Endothelial cell (in vitro differentiated cells): ENCODE measurements at regions not wholly inside any gene's neighbourhood (a gene's known extent, or its start where the extent isn't known, plus 50 kb on each side); places are given as distances from the start of the nearest gene placed in this dataset.

Source experiments
- DNase-seq: peaks from one replicate; pipeline ENCODE4 v3.0.0; 2021; ENCODE audit warnings: low spot score
- H3K27ac Mint-ChIP-seq: one replicate; pipeline ENCODE4 v1.8.0; 2021; ENCODE audit warnings: mixed read lengths, inconsistent platforms; ENCODE audit not compliant: unreplicated experiment
- H3K27me3 Mint-ChIP-seq: one replicate; pipeline ENCODE4 v1.8.0; 2021; ENCODE audit warnings: mild to moderate bottlenecking, moderate library complexity, mixed read lengths, inconsistent platforms; ENCODE audit not compliant: unreplicated experiment
- H3K36me3 Mint-ChIP-seq: one replicate; pipeline ENCODE4 v1.8.0; 2021; ENCODE audit warnings: mild to moderate bottlenecking, low read depth, mixed read lengths, inconsistent platforms; ENCODE audit not compliant: unreplicated experiment
- H3K4me1 Mint-ChIP-seq: one replicate; pipeline ENCODE4 v1.8.0; 2021; ENCODE audit warnings: mild to moderate bottlenecking, mixed read lengths, inconsistent platforms; ENCODE audit not compliant: unreplicated experiment
- H3K4me3 Mint-ChIP-seq: one replicate; pipeline ENCODE4 v1.8.0; 2021; ENCODE audit warnings: mild to moderate bottlenecking, mixed read lengths, inconsistent platforms; ENCODE audit not compliant: unreplicated experiment
- H3K9me3 Mint-ChIP-seq: one replicate; pipeline ENCODE4 v1.8.0; 2021; ENCODE audit warnings: mixed read lengths, inconsistent platforms; ENCODE audit not compliant: unreplicated experiment
- CTCF ChIP-seq: fragments of 200-600 bp; sonication (generic); IDR thresholded peaks from one replicate; pipeline ENCODE4 v1.5.0; 2021; ENCODE audit warnings: antibody characterized with exemption; ENCODE audit not compliant: unreplicated experiment

- Mint-ChIP-seq H3K27ac (no peak overlapping the region), H3K4me1 (no peaks in the 10 kb centered on the region), H3K36me3 (no peaks in the 10 kb centered on the region), H3K27me3 (no peaks in the 10 kb centered on the region), H3K9me3 (no peaks in the 10 kb centered on the region), H3K4me3 (no peak overlapping the region)
- no peak for TF ChIP-seq CTCF
- DNase-seq, result no peak
These were observed 378.2 kb upstream of the KAZN start for GRCh38 chr1:14220324-14220723.

GRCh38 chr1:14220811-14221210, 377.7 kb upstream of the KAZN start:
- H3K4me3 Mint-ChIP-seq, result no peak overlapping the region

GRCh38 chr1:14222086-14222485, 376.4 kb upstream of the KAZN start:
- Mint-ChIP-seq H3K4me1 (no peaks in the 10 kb centered on the region), H3K27ac (no peak overlapping the region), H3K36me3 (no peaks in the 10 kb centered on the region), H3K4me3 (no peak overlapping the region), H3K27me3 (no peaks in the 10 kb centered on the region), H3K9me3 (no peaks in the 10 kb centered on the region)
- DNase-seq, result no peak
- TF ChIP-seq CTCF, result no peak

More at GRCh38 chr1:14220811-14221210, 377.7 kb upstream of the KAZN start:
- no peak for TF ChIP-seq CTCF
- Mint-ChIP-seq H3K9me3 (no peaks in the 10 kb centered on the region), H3K4me1 (no peaks in the 10 kb centered on the region), H3K36me3 (no peaks in the 10 kb centered on the region), H3K27me3 (no peaks in the 10 kb centered on the region), H3K27ac (no peak overlapping the region)
- DNase-seq, result no peak

- H3K9me3 Mint-ChIP-seq, result no peaks in the 10 kb centered on the region
- H3K27me3 Mint-ChIP-seq, result peaks cover 3% of the 10 kb centered on the region
- DNase-seq, result no peak
- no peak overlapping the region for H3K4me3 Mint-ChIP-seq
- no peaks in the 10 kb centered on the region for H3K36me3 Mint-ChIP-seq
- H3K4me1 Mint-ChIP-seq, result no peaks in the 10 kb centered on the region
- TF ChIP-seq CTCF, result no peak
- no peak overlapping the region for H3K27ac Mint-ChIP-seq
These were observed 369.8 kb upstream of the KAZN start for GRCh38 chr1:14228677-14229076.

GRCh38 chr1:14233510-14233909, 365.0 kb upstream of the KAZN start:
- Mint-ChIP-seq H3K27me3 (peaks cover 2% of the 10 kb centered on the region), H3K4me3 (no peak overlapping the region), H3K27ac (no peak overlapping the region), H3K9me3 (no peaks in the 10 kb centered on the region), H3K4me1 (no peaks in the 10 kb centered on the region), H3K36me3 (no peaks in the 10 kb centered on the region)
- no peak for TF ChIP-seq CTCF
- no peak for DNase-seq
